NCI-H2029 (cell line): ENCODE measurements at regions not wholly inside any gene's neighbourhood (a gene's known extent, or its start where the extent isn't known, plus 50 kb on each side); places are given as distances from the start of the nearest gene placed in this dataset.

Experiments used
- DNase-seq: peaks from one replicate; lab custom pipeline; 2025; lab: John Stamatoyannopoulos, UW

DNA sequence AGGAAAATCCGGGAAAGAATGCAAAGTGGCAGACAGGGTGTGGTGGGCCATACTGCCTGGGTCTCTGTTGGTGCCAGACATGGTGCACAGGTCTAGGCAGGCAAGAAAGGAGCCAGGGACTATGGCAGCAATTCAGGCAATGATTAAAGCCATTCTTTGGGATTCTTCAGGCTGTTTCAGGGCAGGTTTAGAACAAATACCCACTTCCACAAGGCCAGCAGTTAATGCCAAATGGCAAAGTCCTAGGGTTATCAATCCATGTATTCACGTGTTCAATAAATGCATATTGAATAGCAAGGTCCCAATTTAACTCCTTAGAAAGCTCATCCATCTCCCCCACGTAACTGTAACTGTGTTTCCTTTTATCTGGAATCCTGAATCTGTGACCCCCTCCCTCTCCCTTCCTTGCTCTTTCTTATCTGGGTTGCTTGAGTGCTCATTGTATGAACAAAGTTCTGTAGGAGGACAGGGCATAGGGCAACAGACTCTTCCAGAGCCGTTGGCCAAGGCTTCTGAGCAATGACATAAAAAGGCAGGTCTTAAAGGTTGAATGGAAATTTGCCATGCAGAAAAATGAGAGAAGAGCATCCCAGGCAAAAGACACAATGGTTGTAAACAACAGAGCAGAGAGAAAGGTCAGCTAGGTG is 146.8 kb upstream of the KLHL29 start:
- DNase-seq = no peak

DNA sequence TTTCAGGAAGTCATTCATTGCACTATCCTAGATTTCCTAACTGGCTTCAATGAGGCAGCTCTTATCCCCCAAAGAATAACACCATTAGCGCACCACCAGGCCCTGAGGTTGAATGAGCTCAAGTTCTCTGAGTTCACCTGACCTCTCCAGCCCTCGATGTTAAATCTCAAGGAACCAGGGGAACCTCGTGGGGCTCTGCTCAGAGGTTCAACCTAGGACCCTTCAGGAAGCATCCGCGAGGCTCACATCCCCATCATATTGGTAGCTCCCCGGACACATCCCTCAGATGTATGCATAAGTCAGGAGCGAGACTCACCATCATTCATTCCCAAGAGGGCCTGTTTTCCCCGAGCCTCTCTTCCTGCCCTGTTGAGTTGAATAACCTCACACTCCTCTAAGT is 145.6 kb upstream of the KLHL29 start:
- no peak for DNase-seq

DNA sequence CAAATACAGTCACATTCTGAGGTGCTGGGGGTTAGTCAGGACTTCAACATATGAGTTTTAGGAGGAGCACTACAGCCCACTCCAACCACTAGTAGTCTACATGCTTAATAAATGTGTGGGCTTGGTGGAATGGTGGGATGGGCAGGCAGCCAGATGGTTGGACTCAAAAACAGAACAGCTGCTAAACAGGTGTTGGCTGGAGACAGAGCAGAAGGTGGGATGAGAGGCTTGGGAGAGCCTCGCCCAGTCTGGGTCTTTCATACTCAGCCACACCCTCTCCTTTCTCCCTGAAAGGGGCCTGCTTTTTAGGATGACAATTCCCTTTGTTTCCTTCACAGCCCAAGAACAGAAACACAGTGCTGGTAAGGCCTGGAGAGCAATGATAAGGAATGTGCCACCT is 143.9 kb upstream of the KLHL29 start:
- no peak for DNase-seq

DNA sequence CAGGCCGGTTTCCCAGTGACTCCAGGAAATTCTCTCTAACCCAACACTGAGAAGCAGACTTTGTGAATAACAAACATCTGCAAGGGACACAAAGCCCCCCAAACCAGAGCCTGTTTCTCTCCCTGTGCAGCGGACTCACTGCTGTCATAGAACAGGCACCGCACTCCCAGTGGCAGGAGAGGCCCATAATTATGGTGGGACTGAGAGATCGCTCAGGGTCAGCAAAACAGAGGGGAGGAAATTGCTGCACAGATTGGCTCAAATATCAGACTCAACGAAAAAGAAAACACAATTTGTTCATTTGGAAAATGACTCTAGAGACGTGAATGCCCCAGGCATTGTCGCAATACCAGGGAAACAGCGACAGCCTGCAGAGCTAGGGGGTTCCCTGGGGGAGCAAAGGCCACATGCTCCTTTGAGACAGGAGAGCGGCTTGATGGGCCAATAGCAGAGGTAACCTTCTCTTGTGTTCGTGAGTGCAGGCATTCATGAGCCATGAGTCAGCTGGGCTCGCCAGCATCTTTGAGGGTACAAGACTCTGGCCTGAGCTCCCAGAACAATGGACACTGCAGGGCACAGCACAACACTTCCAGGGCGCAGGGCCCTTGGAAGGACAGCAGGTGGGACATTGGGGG is 143.3 kb upstream of the KLHL29 start:
- DNase-seq = no peak

DNA sequence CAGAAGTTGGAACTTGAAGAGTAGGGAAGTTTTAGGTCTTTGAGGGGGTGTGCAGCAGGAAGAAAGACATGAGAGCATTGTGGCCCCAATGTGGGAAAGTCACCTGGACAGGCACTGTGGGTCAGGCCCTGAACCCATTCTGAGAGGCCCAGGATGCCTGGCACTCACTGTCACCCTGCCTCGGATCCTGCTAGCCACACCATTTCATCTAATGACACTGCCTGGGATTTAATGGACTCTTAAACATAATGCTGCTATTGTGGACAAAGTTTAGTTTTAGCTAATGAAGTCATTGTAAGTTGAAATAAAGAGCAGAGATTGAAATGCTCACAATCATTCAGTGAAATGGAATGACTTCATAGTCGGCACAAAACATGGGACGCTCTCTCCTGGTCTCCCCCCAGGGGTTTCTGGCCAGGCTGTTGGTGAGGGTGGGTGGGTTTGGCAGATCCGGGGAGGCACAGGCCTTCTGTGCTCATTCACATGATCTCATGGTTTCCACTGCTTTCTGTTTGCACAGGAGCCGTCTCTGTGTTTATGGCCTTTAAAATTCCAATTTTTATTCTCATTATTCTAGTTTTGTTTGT is 141.8 kb upstream of the KLHL29 start:
- no peak for DNase-seq

DNA sequence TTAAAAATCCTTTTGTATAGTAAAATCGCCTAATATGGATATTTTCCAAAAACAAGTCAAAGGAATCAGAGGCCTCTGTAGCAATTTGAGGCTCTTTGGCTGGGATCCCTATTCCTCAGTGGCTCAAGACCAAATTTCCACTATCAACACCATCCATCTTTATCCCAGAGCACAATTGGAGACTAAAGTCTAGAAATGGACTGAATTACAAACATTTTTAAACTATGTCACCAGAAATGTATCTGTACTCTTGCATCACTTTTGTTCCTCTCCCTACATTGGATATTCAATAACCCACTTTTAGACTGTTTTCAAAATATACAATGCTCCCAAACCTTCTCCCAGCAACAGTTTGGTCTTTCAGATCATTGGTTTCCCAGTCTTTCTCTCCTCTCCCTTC is 140.4 kb upstream of the KLHL29 start:
- no peak for DNase-seq

DNA sequence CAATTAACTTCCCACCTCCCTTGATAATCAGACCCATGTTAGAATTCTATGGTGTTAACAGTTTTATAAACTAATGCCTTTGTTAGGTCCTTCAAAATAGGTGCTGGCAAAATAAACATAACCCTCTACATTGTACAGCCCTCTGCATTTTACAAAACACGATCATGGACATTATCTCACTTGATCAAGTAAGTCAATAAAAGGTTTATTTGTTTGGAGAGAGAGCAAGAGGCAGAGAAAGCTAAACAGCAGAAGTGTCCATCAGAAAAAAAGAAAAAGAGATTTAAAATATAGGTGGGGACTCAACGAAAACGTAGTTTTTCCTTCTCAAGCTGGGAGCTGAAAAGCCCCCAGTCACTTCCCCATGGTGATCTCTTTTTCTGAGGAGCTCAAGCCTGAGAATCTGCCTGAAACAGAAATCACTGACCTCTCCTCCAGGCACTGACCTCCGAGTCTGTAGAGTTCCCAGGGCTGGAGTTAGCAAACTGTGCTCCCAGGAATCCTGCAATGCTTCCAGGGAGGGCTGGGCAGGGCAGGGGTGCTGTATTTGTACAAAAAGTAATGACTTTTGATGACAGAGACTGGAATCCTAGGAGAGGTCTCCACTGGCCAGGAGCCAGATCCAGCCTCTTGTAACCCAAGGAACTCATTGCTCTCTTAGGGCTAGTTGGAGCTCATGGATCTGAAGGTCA is 137.8 kb upstream of the KLHL29 start:
- DNase-seq = no peak

DNA sequence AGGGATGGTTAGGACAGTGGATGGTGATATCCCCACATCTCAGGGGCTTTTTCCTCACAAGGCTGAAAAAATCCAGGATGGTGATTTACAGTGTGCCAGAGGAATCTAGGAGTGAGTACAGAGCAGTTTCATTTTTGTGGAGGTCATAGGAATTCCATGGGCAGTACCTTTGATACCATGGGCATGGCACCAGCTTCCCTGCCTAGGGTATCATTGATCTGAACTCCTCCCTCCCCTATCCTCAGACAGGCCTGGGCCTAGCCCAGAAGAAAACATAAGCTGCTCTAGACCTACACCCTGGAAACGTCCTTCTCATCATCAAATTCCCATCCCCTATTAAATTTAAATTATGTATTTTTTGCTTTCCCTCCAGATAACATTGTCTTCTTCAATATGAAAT is 136.3 kb upstream of the KLHL29 start:
- DNase-seq = no peak

DNA sequence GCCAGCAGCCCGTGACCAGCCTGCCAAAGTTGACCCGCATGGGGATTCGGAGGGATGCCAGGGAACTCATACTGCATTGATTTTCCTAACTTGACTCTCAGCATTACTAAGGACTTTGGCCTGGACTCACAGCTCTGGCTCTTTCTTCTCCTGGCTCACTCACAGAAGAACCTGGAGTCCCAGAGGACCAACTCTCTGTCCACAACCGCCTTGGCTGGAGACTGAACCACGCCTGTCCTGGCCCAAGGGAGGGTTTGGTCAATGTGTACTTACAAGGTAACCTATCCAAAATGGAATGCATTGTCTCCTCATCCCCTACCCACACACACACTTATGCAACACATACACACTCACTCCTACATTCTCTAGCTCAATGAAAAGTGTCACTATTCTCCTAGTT is 135.6 kb upstream of the KLHL29 start:
- no peak for DNase-seq

DNA sequence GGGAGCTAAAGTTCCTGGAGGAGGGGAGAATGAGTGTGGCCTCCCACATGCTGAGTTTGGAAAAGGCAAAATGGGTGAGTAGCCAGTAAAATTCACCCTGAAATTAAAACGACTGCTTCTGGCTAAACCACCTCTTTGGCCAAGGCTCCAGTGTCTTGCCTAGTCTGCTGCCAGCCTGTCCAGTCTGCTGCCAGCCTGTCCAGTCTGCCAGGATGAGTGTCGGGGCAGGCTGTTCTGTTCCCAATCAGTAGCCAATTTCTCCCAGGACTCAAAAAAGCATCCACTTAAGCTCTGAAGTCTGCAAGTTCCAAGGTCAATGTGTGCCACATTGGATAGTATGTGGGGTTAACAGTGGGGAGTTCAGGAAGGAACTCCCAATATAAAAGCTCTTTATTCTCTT is 134.6 kb upstream of the KLHL29 start:
- DNase-seq = no peak

DNA sequence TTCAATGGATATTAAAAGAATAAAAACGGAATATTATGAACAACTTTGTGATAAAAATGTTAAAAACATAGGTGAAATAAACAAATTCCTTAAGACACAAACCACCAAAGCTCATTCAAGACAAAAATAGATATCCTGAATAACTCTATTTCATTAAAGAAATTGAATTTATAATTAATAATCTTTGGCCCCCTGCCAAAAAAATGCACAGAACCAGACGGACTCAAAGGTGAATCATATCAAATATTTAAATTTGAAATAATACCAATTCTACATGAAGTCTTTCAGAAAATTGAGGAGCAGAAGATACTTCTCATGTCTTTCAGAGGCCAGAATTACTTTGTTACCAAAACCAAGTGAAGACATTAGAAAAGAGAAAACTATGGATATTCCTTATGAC is 128.3 kb upstream of the KLHL29 start:
- DNase-seq = no peak

DNA sequence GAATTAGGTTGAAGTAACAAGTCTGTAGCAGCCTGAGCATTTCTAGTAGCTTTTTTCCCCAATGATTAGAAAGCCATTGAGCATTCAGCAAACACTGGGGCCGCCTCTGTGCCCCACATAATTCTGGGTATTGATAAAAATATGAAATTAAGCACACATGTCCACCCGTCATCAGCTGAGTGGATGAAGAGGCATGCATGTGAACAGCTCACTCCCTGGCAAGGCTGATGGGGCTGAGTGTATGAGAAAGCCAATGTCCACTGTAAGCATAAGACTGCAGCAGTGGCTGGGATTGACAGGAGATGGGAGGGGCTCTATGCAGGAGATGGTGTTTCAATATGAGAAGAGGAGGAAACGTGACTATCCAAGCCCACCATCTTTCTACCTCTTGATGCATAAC is 124.4 kb upstream of the KLHL29 start:
- DNase-seq = no peak

DNA sequence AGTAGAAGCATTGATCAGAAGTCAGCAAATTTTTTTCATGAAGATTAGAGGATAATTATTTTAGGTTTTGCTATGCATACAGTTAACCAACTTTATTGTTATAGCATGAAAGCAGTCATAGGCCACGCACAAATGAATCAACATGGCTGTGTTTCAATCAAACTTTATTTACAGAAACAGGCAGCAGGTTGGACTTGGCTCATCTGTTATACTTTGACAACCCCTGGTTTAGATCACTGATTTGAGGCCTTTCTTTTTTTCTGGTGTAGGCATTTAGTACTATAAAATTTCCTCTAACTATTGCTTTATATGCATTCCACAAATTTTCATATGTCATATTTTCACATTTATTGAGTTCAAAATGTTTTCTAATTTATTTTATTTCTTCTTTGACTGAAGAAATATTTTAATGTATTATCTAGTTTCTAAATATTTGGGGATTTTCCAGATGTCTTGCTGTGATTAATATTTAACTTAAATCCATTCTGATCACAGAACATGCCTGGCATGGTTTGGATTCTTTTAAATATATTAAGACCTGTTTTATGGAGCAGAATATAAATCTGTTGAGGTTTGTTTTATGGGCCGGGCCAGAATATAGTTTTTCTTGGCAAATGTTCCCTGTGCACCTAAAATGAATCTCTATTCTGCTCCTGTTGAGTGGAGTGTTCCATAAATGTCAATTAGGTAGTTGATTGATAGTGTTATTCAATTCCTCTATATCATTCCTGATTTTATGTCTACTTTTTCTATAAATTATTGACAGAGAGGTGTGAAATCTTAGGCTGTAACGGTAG is 116.3 kb upstream of the KLHL29 start:
- DNase-seq = no peak

DNA sequence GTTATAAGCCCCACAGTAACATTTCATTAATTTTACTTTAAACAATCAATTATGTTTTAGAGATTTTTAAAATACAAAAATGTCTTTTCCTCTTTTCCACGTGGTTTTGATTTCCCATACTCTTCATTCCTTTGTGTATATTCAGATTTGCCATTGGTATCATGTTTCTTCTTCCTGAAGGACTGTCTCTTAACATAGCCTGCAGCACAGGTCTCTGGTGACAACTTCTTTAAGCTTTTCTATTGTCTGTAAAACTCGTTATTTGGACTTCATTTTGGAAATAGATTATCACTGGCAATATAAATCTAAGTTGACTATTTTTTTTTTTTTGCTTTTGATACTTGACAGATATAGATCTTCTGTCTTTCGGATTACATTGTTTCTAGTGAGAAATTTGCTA is 115.2 kb upstream of the KLHL29 start:
- DNase-seq = no peak

DNA sequence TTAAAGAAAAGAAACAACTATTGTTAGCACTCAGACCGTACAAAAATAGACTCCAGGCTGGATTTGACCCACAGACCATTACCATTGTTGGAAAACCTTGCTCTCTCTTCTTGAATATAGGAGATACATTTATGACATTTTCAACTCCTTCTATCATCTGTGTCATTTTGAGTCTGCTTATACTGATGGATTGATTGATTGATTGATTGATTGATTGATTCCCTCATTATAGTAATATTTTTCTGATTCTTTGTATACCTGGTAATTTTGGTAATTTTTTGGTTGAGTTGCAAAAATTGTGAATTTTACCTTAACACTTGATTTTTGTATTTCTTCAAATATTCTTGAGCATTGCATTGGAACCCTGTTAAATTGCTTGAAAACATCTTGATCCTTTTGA is 114.2 kb upstream of the KLHL29 start:
- no peak for DNase-seq

DNA sequence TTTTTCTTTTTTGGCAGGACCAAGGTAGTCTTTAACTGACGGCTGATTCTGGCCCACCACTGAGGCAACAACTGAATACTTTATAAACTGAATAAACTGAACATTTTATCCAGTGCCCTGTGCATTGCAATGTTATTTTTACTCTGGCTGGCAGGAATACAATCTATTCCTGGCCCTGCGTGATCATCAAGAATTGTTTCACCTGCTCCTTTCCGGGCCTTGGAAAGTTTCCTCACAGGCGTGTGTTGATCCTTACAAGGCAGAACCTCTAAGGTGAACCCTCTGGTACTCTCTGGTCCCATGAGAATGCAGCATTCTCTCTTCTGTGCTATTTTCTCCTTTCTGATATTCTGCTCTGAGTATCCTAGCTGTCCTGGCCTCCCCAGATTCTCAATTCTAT is 113.7 kb upstream of the KLHL29 start:
- DNase-seq = no peak

DNA sequence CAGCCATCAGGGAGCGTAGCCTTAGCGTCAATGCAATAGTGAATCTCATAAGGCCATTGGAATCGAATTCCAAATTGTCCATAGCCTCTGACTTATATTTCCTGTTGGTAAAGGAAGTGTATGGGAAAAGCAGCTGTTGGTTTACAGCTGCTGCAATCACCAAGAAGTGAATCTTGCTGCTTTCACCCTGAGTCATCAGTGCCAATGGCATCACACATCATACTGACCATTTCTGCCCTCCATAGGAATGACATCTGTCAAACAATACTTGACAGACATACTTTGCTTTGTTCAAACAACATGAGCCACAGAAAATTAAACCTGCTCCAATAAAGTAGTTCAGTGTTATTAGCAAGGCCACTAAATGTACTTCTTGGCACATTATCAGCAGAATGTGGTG is 111.2 kb upstream of the KLHL29 start:
- no peak for DNase-seq

DNA sequence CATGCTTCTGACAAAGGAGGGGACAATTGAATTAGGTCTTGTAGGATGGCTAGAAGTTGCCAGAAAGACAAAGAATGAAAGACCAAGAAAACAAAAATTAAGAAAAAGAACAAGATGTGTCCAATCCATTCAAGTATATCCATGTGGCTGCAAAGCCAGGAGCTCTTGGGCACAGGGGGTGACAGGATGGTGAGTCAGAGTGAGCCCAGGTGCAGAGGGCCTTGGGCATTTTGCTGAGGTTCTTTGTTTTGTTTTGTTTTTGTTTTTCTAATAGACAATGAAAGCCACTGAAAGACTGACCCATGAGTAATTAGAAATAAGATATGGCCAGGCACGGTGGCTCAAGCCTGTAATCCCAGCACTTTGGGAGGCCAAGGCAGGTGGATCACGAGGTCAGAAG is 104.6 kb upstream of the KLHL29 start:
- DNase-seq = no peak

DNA sequence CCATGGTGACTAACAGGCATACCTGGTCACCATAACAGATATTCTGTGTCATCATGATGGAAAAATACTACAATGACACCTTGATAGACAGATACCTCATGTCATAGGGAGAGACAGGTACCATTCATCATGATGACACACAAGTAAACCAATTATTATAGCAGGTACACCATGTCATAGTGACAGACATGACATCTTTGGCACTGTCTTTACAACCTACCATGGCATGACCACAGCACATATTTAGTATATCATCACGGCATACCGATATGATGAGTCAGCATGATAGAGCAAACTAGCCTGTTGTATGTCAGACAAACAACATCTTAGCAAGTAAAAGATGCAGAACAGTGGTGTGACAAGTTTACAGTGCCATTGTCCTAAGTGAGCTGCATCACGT is 101.3 kb upstream of the KLHL29 start:
- no peak for DNase-seq

DNA sequence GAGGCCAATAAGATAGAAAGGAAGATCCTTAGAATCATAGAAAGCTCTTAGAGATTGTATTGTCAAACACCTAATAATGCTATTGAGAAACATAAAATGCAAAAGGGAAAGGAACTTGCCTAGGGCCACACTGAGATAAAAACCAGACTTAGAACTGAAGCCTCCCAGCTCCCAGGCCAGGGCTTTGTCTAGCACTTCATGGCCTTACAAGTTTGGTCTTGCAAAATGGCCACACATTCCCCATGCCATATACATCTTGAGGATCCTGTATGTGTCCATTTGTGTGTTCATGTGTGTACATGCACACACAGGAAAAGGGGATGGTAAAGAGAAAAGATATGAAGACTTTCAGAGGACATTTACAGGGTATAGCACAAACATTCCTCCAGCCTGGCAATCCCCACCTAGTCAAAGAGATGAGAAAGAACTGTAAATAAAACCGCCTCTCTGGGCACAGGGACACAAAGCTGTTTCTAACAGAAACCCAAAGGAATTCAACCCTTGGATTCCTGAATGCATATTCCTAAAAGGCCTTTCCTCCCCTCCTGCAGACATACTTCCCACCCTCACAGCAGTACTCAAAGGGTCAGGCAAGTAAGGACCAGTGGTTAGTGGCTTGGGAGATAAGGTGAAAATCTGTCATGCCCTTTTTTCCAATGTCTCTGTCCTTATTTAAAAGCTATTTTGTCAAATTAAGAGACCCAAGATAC is 99.7 kb upstream of the KLHL29 start:
- DNase-seq = no peak

DNA sequence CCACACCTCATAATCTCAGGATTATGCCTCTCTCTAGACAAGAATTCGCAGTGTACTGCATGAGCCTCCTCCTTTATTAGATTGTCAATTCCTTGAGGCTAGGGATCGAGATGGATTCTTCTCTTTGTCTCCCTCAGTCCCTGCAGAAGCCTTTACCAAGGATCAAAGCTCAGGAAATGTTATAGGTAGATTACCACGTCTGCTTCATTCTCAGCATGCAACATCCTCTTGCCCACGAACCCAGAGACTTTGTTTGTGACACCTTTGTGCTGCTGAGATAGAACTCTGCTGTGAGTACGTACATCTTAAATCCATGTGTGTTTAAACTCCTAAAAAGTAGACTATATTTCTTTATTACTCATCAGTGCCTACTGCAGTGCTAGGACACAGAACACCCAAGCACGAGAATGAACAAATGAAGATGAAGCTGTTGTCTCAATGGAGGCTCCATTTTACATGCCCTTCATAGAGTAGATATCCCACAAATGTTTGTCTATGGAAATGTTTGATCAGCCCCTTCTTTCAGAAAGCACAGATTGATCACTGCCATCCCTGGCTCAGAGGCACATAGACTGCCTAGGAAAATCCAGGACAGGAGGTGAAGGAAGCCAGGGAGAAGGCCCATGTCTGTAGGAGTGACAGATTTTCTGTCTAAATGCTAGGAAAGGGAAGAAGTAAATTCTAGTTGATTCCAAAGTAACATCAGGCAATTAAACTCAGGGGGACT is 98.8 kb upstream of the KLHL29 start:
- no peak for DNase-seq
